GM21360 (cell line): ENCODE measurements at regions not wholly inside any gene's neighbourhood (a gene's known extent, or its start where the extent isn't known, plus 50 kb on each side); places are given as distances from the start of the nearest gene placed in this dataset.

Experiments
- ATAC-seq: cut with Tn5 transposase; IDR thresholded peaks from one replicate; pipeline ENCODE4 v1.9.1; 2021; ENCODE audit warnings: mild to moderate bottlenecking, moderate library complexity; ENCODE audit not compliant: unreplicated experiment

DNA sequence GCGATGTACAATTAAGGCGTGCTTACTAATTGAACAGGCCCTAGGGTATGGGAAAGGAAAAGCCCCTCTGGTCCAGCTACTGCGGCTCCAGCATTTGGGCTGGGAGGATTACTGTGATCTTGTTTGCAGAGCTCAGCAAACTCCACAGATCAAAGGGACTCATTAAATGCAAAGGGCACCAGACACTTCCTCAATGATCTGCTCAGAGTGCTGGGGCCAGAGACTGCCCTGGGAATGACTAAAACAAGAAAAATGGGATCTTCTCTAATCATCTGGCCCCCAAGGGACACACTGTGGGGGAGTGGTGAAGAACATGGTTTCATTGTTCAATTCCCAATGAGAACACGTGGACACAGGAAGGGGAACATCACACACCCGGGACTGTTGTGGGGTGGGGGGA, 85.0 kb downstream of the MARCHF4 start:
- ATAC-seq: no peak

DNA sequence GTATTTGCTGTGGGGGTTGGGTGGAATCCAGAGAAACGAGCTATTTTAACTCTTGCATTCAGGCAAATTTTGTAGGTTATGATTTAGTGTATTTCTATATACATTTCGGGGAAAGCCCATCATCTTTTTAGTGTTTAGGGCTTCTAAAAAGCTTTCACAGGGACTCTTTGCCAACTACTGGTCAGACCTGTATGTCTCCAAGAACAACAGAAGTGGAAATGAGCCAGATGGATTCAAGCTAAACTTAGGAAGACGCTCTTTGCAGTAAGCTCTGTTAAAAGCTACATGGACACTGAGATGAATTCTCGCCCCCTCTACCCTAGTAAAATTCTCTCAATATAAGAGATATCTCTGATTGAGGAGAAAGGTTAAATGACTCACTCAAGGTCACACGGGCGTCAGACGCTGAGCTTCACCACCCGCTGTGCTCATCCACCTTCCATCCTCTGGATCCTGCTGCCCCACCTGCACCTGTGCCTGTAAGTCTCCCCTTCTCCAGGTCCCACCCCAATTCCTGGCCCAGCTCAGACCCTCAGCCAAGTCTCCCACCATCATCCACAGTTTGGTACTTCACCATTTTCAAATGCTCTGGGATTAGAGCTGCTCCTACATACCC, 85.6 kb downstream of the MARCHF4 start:
- ATAC-seq: no peak

DNA sequence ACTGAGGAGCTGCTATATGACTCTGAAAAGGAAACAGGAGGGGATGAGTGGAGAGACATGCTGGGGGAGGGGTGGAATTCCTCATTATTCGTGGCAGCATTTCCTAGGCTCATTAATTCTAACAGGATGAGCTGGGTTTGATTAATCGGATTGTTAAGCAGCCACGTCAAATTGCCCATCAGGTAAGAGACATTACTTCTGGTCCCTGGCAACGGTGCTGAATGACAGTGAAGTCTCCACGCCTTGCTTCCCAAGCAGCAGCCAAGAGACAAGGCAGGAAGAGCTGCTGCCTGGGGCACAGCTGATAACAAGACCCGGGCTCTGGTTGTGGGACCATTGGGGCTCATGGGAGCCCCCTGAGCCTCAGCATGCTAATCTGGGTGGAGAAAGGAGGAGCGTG, 86.6 kb downstream of the MARCHF4 start:
- no peak for ATAC-seq

DNA sequence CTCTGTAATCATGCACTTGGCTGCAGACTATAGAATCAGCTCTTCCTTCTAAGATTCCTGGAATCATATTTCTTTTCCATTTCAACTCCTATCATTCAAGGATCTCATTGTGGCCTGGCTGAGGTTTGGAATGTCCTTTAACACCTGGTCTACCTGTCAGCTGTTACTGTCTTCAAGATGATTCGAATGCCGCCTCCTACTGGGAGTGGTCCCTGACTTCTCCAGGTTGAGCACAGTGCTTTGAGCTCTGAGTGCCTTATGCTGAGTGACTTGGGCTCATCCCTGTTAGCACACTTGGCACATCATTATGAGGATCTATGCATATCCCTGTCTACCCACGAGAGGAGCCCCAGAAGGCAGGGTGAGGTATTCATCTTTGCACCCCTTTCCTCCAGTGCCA, 87.6 kb downstream of the MARCHF4 start:
- ATAC-seq: no peak

DNA sequence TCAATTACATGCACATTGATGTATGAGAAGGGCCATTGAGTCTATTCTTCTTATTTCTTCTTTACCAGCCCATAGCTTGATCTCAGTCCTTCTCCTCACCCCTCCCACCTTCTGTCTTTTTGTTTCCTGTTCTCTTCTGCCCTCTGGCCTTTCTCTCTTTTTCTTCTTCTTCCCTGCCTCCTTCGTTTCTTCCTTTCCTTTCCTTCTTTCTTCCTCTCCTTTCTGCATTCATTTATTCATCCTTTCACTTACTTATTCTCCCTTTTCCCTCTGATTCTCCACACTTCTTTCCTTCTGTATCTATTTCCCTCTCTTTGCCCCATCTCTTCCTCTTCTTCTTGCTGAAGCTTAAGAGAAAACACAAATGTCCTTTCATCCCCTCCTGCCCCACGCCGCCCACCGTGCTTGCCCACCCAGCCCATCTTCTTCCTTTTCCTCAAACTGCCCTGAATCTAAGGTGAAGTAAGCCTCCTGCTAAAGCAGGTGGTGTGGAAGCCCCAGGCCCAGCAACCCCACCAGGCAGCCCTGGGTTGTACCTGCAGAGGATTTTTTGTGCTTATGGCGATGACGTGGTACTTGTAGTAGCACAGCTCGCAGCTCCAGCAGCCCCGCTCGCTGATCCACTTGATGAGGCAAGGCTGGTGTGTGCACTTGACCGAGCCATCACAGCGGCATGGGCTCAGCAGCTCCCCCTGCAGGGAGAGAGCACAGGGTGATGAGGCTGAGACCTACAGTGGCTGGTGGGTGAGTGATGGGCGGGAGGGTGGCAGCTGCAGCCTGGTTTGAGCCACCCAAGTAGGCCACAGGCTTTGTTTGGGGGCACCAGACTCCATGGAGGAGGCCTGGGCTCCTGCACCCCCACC, 89.0 kb downstream of the MARCHF4 start:
- peak; percentile 92 for ATAC-seq

- ATAC-seq: no peak
Observed at GRCh38 chr2:216281876-216282275, 90.4 kb downstream of the MARCHF4 start.

- ATAC-seq: no peak
Observed at GRCh38 chr2:216281316-216281715, 91.0 kb downstream of the MARCHF4 start.

DNA sequence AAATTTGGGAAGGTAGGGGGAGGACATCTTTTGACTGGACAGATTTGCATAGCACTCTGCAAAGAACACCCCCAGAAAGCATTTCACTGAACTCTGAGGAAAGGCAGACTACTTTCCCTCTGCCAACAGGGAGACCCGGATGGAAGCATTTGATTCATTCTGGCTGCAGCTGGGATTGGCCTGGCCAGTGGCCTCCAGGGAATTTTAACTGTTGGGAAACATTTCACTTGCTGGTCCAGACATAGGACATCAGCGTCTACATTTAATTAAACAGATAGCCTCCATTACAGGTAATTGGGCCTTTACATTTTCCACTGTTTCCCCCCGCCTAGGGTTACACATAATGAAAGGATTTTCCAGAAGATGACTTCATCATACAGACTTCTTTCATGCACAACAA, 92.8 kb downstream of the MARCHF4 start:
- no peak for ATAC-seq

- no peak for ATAC-seq
Observed at GRCh38 chr2:216279031-216279430, 93.3 kb downstream of the MARCHF4 start.

- no peak for ATAC-seq
Observed at GRCh38 chr2:216275890-216276289, 96.4 kb downstream of the MARCHF4 start.

GRCh38 chr2:216274194-216274840, 98.0 kb downstream of the MARCHF4 start:
- ATAC-seq: no peak

DNA sequence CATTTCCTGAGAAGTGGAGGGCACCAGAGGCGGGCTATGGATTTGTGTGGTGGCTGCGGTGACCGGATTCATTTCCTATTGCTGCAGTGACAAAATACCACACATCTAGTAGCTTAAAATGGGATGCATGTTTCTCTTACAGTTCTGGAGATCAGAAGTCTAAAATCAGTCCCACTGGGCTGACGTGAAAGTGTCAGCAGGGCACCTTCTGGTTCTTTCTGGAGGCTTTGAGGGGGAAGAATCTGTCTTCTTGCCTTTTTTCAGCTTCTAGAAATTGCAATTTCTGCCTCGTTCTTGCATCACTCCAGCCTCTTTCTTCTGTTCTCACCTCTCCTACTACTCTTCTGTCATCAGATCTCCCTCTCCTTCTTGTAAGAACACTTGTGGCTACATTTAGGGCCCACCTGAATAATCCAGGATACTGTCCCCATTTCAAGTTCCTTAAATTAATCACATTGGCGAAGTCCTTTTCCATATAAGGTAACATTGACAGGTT, 111.2 kb downstream of the MARCHF4 start:
- no peak for ATAC-seq

- no peak for ATAC-seq
Observed at GRCh38 chr2:216260629-216261028, 111.7 kb downstream of the MARCHF4 start.

- no peak for ATAC-seq
Observed at GRCh38 chr2:216259081-216259480, 113.2 kb downstream of the MARCHF4 start.

GRCh38 chr2:216257089-216257488, 115.2 kb downstream of the MARCHF4 start:
- ATAC-seq: no peak
